Endothelial cell (in vitro differentiated cells): ENCODE measurements at regions not wholly inside any gene's neighbourhood (a gene's known extent, or its start where the extent isn't known, plus 50 kb on each side); places are given as distances from the start of the nearest gene placed in this dataset.

ENCODE experiments used
- DNase-seq: peaks from one replicate; pipeline ENCODE4 v3.0.0; 2021; ENCODE audit warnings: low spot score
- H3K27ac Mint-ChIP-seq: one replicate; pipeline ENCODE4 v1.8.0; 2021; ENCODE audit warnings: mixed read lengths, inconsistent platforms; ENCODE audit not compliant: unreplicated experiment
- H3K27me3 Mint-ChIP-seq: one replicate; pipeline ENCODE4 v1.8.0; 2021; ENCODE audit warnings: mild to moderate bottlenecking, moderate library complexity, mixed read lengths, inconsistent platforms; ENCODE audit not compliant: unreplicated experiment
- H3K36me3 Mint-ChIP-seq: one replicate; pipeline ENCODE4 v1.8.0; 2021; ENCODE audit warnings: mild to moderate bottlenecking, low read depth, mixed read lengths, inconsistent platforms; ENCODE audit not compliant: unreplicated experiment
- H3K4me1 Mint-ChIP-seq: one replicate; pipeline ENCODE4 v1.8.0; 2021; ENCODE audit warnings: mild to moderate bottlenecking, mixed read lengths, inconsistent platforms; ENCODE audit not compliant: unreplicated experiment
- H3K4me3 Mint-ChIP-seq: one replicate; pipeline ENCODE4 v1.8.0; 2021; ENCODE audit warnings: mild to moderate bottlenecking, mixed read lengths, inconsistent platforms; ENCODE audit not compliant: unreplicated experiment
- H3K9me3 Mint-ChIP-seq: one replicate; pipeline ENCODE4 v1.8.0; 2021; ENCODE audit warnings: mixed read lengths, inconsistent platforms; ENCODE audit not compliant: unreplicated experiment
- CTCF ChIP-seq: fragments of 200-600 bp; sonication (generic); IDR thresholded peaks from one replicate; pipeline ENCODE4 v1.5.0; 2021; ENCODE audit warnings: antibody characterized with exemption; ENCODE audit not compliant: unreplicated experiment

- Mint-ChIP-seq H3K9me3 (no peaks in the 10 kb centered on the region), H3K27ac (no peak overlapping the region), H3K27me3 (no peaks in the 10 kb centered on the region), H3K4me3 (no peak overlapping the region), H3K36me3 (no peaks in the 10 kb centered on the region), H3K4me1 (peaks cover 4% of the 10 kb centered on the region)
- TF ChIP-seq CTCF, result no peak
- no peak for DNase-seq
Observed at GRCh38 chr4:176444741-176445140, 125.0 kb downstream of the SPCS3 start.

GRCh38 chr4:176448761-176449160 is 129.0 kb downstream of the SPCS3 start:
- Mint-ChIP-seq H3K4me3 (no peak overlapping the region), H3K4me1 (no peaks in the 10 kb centered on the region), H3K27ac (no peak overlapping the region), H3K27me3 (no peaks in the 10 kb centered on the region), H3K9me3 (no peaks in the 10 kb centered on the region), H3K36me3 (no peaks in the 10 kb centered on the region)
- no peak for TF ChIP-seq CTCF
- no peak for DNase-seq

GRCh38 chr4:176451443-176451842 is 131.7 kb downstream of the SPCS3 start:
- DNase-seq, result no peak
- TF ChIP-seq CTCF, result no peak

GRCh38 chr4:176453079-176453478 is 133.3 kb downstream of the SPCS3 start:
- H3K9me3 Mint-ChIP-seq, result no peaks in the 10 kb centered on the region
- no peak for DNase-seq
- H3K4me1 Mint-ChIP-seq, result no peaks in the 10 kb centered on the region
- no peaks in the 10 kb centered on the region for H3K36me3 Mint-ChIP-seq
- no peak overlapping the region for H3K4me3 Mint-ChIP-seq
- no peak overlapping the region for H3K27ac Mint-ChIP-seq
- no peaks in the 10 kb centered on the region for H3K27me3 Mint-ChIP-seq
- no peak for TF ChIP-seq CTCF

More at GRCh38 chr4:176451443-176451842, 131.7 kb downstream of the SPCS3 start:
- Mint-ChIP-seq H3K36me3 (no peaks in the 10 kb centered on the region), H3K27me3 (no peaks in the 10 kb centered on the region), H3K9me3 (no peaks in the 10 kb centered on the region), H3K4me3 (no peak overlapping the region), H3K4me1 (no peaks in the 10 kb centered on the region), H3K27ac (no peak overlapping the region)

GRCh38 chr4:176453658-176454057 is 133.9 kb downstream of the SPCS3 start:
- Mint-ChIP-seq H3K36me3 (no peaks in the 10 kb centered on the region), H3K27ac (no peak overlapping the region), H3K4me3 (no peak overlapping the region), H3K9me3 (no peaks in the 10 kb centered on the region), H3K4me1 (no peaks in the 10 kb centered on the region), H3K27me3 (no peaks in the 10 kb centered on the region)
- no peak for DNase-seq
- no peak for TF ChIP-seq CTCF
